HG03442 (cell line): ENCODE measurements at regions not wholly inside any gene's neighbourhood (a gene's known extent, or its start where the extent isn't known, plus 50 kb on each side); places are given as distances from the start of the nearest gene placed in this dataset.
A peak's percentile ranks its signal among the peaks of the same experiment; 100 is the strongest.

ENCODE experiments used
- ATAC-seq: cut with Tn5 transposase; IDR thresholded peaks from one replicate; pipeline ENCODE4 v1.9.1; 2021; ENCODE audit warnings: mild to moderate bottlenecking, moderate library complexity; ENCODE audit not compliant: unreplicated experiment

GRCh38 chr4:11534623-11535302 is 106.1 kb upstream of the HS3ST1 start:
- ATAC-seq, result no peak

- ATAC-seq, result no peak
These were observed 103.4 kb upstream of the HS3ST1 start for GRCh38 chr4:11532138-11532537.

GRCh38 chr4:11529625-11530201 is 101.0 kb upstream of the HS3ST1 start:
- no peak for ATAC-seq

- ATAC-seq, result no peak
These were observed 96.4 kb upstream of the HS3ST1 start for GRCh38 chr4:11525085-11525484.

- ATAC-seq, result no peak
These were observed 90.1 kb upstream of the HS3ST1 start for GRCh38 chr4:11518754-11519153.

- no peak for ATAC-seq
These were observed 86.2 kb upstream of the HS3ST1 start for GRCh38 chr4:11514779-11515419.

GRCh38 chr4:11514003-11514402 is 85.3 kb upstream of the HS3ST1 start:
- ATAC-seq, result no peak

GRCh38 chr4:11512871-11513270 is 84.2 kb upstream of the HS3ST1 start:
- ATAC-seq, result no peak

GRCh38 chr4:11511321-11511720 is 82.6 kb upstream of the HS3ST1 start:
- no peak for ATAC-seq

- no peak for ATAC-seq
These were observed 79.2 kb upstream of the HS3ST1 start for GRCh38 chr4:11507920-11508319.

- no peak for ATAC-seq
These were observed 77.5 kb upstream of the HS3ST1 start for GRCh38 chr4:11506194-11506593.

GRCh38 chr4:11505221-11505971 is 76.7 kb upstream of the HS3ST1 start:
- ATAC-seq, result no peak

- ATAC-seq, result no peak
These were observed 74.5 kb upstream of the HS3ST1 start for GRCh38 chr4:11503166-11503565.

GRCh38 chr4:11497972-11498371 is 69.3 kb upstream of the HS3ST1 start:
- ATAC-seq, result no peak

- ATAC-seq, result no peak
These were observed 68.6 kb upstream of the HS3ST1 start for GRCh38 chr4:11497212-11497806.

- no peak for ATAC-seq
These were observed 67.7 kb upstream of the HS3ST1 start for GRCh38 chr4:11496351-11496829.

GRCh38 chr4:11495818-11496217 is 67.1 kb upstream of the HS3ST1 start:
- ATAC-seq, result no peak

GRCh38 chr4:11495291-11495690 is 66.6 kb upstream of the HS3ST1 start:
- no peak for ATAC-seq

GRCh38 chr4:11494232-11494631 is 65.5 kb upstream of the HS3ST1 start:
- ATAC-seq, result no peak

GRCh38 chr4:11489453-11490083 is 60.9 kb upstream of the HS3ST1 start:
- peak; percentile 53 for ATAC-seq
